WI38 (cell line): ENCODE measurements at regions not wholly inside any gene's neighbourhood (a gene's known extent, or its start where the extent isn't known, plus 50 kb on each side); places are given as distances from the start of the nearest gene placed in this dataset.
"Not testable (repeated sequence)": the region's sequence is repeated elsewhere in the genome, so short reads cannot be mapped to it uniquely, and the experiment has no call there.

Experiments
- H3K4me3 ChIP-seq: 2 replicates; pipeline ENCODE4 v1.5.1; 2011; ENCODE audit warnings: low read depth, mild to moderate bottlenecking, control low read depth, low read length
- CTCF ChIP-seq: IDR thresholded peaks from 2 replicates; pipeline ENCODE4 v1.5.1; 2012; ENCODE audit warnings: low read depth, mild to moderate bottlenecking, control low read depth, low read length

GRCh38 chr5:167361795-167362194 is 929.6 kb upstream of the WWC1 start:
- no peak overlapping the region for H3K4me3 ChIP-seq
- TF ChIP-seq CTCF, result no peak

- H3K4me3 ChIP-seq, result no peak overlapping the region
- no peak for TF ChIP-seq CTCF
Measured at GRCh38 chr5:167363065-167363464, 928.4 kb upstream of the WWC1 start.

- no peak overlapping the region for H3K4me3 ChIP-seq
- no peak for TF ChIP-seq CTCF
Measured at GRCh38 chr5:167375125-167375524, 916.3 kb upstream of the WWC1 start.

- no peak overlapping the region for H3K4me3 ChIP-seq
- no peak for TF ChIP-seq CTCF
Measured at GRCh38 chr5:167378894-167379723, 912.3 kb upstream of the WWC1 start.

GRCh38 chr5:167381457-167381856 is 910.0 kb upstream of the WWC1 start:
- no peak for TF ChIP-seq CTCF
- H3K4me3 ChIP-seq, result no peak overlapping the region

- H3K4me3 ChIP-seq, result no peak overlapping the region
- TF ChIP-seq CTCF, result no peak
Measured at GRCh38 chr5:167389537-167389936, 901.9 kb upstream of the WWC1 start.

- H3K4me3 ChIP-seq, result not testable (repeated sequence)
Measured at GRCh38 chr5:167391286-167391685, 900.2 kb upstream of the WWC1 start.

GRCh38 chr5:167392240-167392639 is 899.2 kb upstream of the WWC1 start:
- H3K4me3 ChIP-seq, result no peak overlapping the region
- no peak for TF ChIP-seq CTCF
